HepG2 (cell line): ENCODE measurements at regions not wholly inside any gene's neighbourhood (a gene's known extent, or its start where the extent isn't known, plus 50 kb on each side); places are given as distances from the start of the nearest gene placed in this dataset.

Experiments
- ATAC-seq: fragments of 200-7000 bp; cut with Tn5 transposase; 3 replicates; pipeline ENCODE4 v1.9.1; 2020; ENCODE audit warnings: mild to moderate bottlenecking, moderate library complexity
- BruUV-seq: library from RNA; stranded (reverse); fragments of 400-500 nt; replicated peaks from 2 replicates; lab custom pipeline; 2021; lab: Mats Ljungman, UMichigan
- CTCF ChIA-PET: fragments of 300-600 bp; formaldehyde crosslinking; extraction: SDS; loops from one replicate; lab custom pipeline; 2021; ENCODE audit warnings: low total read pairs, inconsistent platforms, low intra/inter-chr PET ratio; lab: Yijun Ruan, JAX
- POLR2A ChIA-PET: fragments of 350-600 bp; sonication (Branson Sonifier 250); formaldehyde crosslinking; loops from one replicate; lab custom pipeline; 2020; ENCODE audit warnings: antibody characterized with exemption, inconsistent platforms; lab: Yijun Ruan, JAX
- DNase-seq: peaks from one replicate; pipeline ENCODE4 v3.0.0-alpha.2; 2015; ENCODE audit warnings: low spot score
- FAIRE-seq: peaks from 3 replicates; lab custom pipeline; 2011; peaks lifted over from hg19 to GRCh38; lab: Jason Lieb, UNC
- H2AFZ ChIP-seq: one replicate; pipeline ENCODE4 v1.6.1; 2011; ENCODE audit warnings: low read length, inconsistent platforms
- H3K27ac ChIP-seq: fragments of 300-600 bp; 3 replicates; pipeline ENCODE4 v1.8.0; 2011; ENCODE audit warnings: mixed run types, mild to moderate bottlenecking, mixed read lengths, low read length, inconsistent platforms; ENCODE audit not compliant: insufficient read depth; ENCODE audit errors: extremely low read length
- H3K27me3 ChIP-seq, 2 experiments: fragments of 200-600 bp in 1 of 2; 2 replicates in 1 of 2; 3 replicates in 1 of 2; pipeline versions ENCODE4 v1.6.0 to v1.8.0; 2011; ENCODE audit warnings: low read length in 2 of 2, mild to moderate bottlenecking in 2 of 2, moderate library complexity in 2 of 2, inconsistent platforms in 1 of 2; ENCODE audit not compliant: insufficient read depth in 2 of 2, control insufficient read depth in 1 of 2
- H3K36me3 ChIP-seq, 2 experiments: fragments of 200-600 bp in 1 of 2; replicated peaks in 1 of 2; 2 replicates in 1 of 2; 3 replicates in 1 of 2; pipeline versions ENCODE4 v1.5.1 to v1.8.0; 2011; ENCODE audit warnings: low read length in 2 of 2, inconsistent platforms in 1 of 2; ENCODE audit not compliant: insufficient read depth in 2 of 2, control insufficient read depth in 1 of 2
- H3K4me1 ChIP-seq: 2 replicates; pipeline ENCODE4 v1.5.1; 2012; ENCODE audit warnings: low read length, inconsistent platforms; ENCODE audit not compliant: insufficient read depth
- H3K4me2 ChIP-seq: 2 replicates; pipeline ENCODE4 v1.6.0; 2011; ENCODE audit warnings: low read depth, low read length, inconsistent platforms
- H3K4me3 ChIP-seq, 3 experiments: fragments of 200-600 bp in 1 of 3; sonication (generic), shearing (Covaris generic) in 1 of 3; replicated peaks in 1 of 3; 2 replicates each; pipeline ENCODE4 v1.5.1; 2011 to 2016; ENCODE audit warnings: low read length in 3 of 3, inconsistent platforms in 2 of 3, low read depth in 2 of 3, mild to moderate bottlenecking in 2 of 3, control low read depth in 1 of 3, mixed read lengths in 1 of 3; ENCODE audit not compliant: insufficient read depth in 1 of 3
- H3K79me2 ChIP-seq: one replicate; pipeline ENCODE4 v1.6.1; 2011; ENCODE audit warnings: low read length, inconsistent platforms; ENCODE audit not compliant: insufficient read depth
- H3K9ac ChIP-seq: 2 replicates; pipeline ENCODE4 v1.6.0; 2011; ENCODE audit warnings: mild to moderate bottlenecking, low read depth, low read length, inconsistent platforms; ENCODE audit not compliant: insufficient read depth
- H3K9me3 ChIP-seq: 2 replicates; pipeline ENCODE4 v1.5.1; 2012; ENCODE audit warnings: mild to moderate bottlenecking, low read length
- H4K20me1 ChIP-seq: 2 replicates; pipeline ENCODE4 v1.6.0; 2011; ENCODE audit warnings: inconsistent platforms, mild to moderate bottlenecking, low read length, moderate library complexity; ENCODE audit not compliant: insufficient read depth
- ARID3A ChIP-seq: IDR thresholded peaks from 2 replicates; pipeline ENCODE4 v1.6.1; 2012; ENCODE audit warnings: low read depth, low read length, improper control_type of control experiment
- BCL6 ChIP-seq: IDR thresholded peaks from 2 replicates; pipeline ENCODE4 v1.6.1; 2016; ENCODE audit warnings: missing genetic modification reagents, missing compliant biosample characterization
- IRF2 ChIP-seq: IDR thresholded peaks from 2 replicates; pipeline ENCODE4 v1.6.1; 2018; ENCODE audit warnings: missing genetic modification reagents, missing compliant biosample characterization
- NCOR1 ChIP-seq: fragments of 200-600 bp; sonication (generic); IDR thresholded peaks from 2 replicates; pipeline ENCODE4 v1.7.0; 2017; ENCODE audit warnings: antibody characterized with exemption, low read length, borderline replicate concordance
- PHF5A ChIP-seq: IDR thresholded peaks from one replicate; pipeline ENCODE4 v1.6.1; 2018; ENCODE audit warnings: low read depth, missing genetic modification reagents; ENCODE audit not compliant: unreplicated experiment
- SCMH1 ChIP-seq: sonication (generic); formaldehyde crosslinking; IDR thresholded peaks from 2 replicates; pipeline ENCODE4 v1.9.0; 2021; ENCODE audit warnings: missing genetic modification reagents, mild to moderate bottlenecking, borderline replicate concordance
- TFE3 ChIP-seq: IDR thresholded peaks from 2 replicates; pipeline ENCODE4 v1.6.1; 2016
- THAP9 ChIP-seq: sonication (generic); formaldehyde crosslinking; IDR thresholded peaks from 2 replicates; pipeline ENCODE4; 2020; ENCODE audit warnings: missing genetic modification reagents, mild to moderate bottlenecking, borderline replicate concordance
- ZBTB21 ChIP-seq: sonication (generic); formaldehyde crosslinking; IDR thresholded peaks from 2 replicates; pipeline ENCODE4 v1.4.0; 2020; ENCODE audit warnings: missing genetic modification reagents
- ZBTB46 ChIP-seq: sonication (generic); formaldehyde crosslinking; IDR thresholded peaks from 2 replicates; pipeline ENCODE4 v1.4.0; 2020; ENCODE audit warnings: mild to moderate bottlenecking, missing genetic modification reagents, borderline replicate concordance
- ZC3H13 ChIP-seq: sonication (generic); formaldehyde crosslinking; IDR thresholded peaks from 2 replicates; pipeline ENCODE4 v1.8.1; 2023; ENCODE audit warnings: mild to moderate bottlenecking, missing genetic modification reagents, moderate library complexity
- ZNF335 ChIP-seq: sonication (generic); formaldehyde crosslinking; IDR thresholded peaks from 2 replicates; pipeline ENCODE4 v1.4.0; 2020; ENCODE audit warnings: missing genetic modification reagents
- ZNF652 ChIP-seq: IDR thresholded peaks from 2 replicates; pipeline ENCODE4 v1.6.1; 2016; ENCODE audit warnings: low read depth, borderline replicate concordance
- ZNF678 ChIP-seq: sonication (generic); formaldehyde crosslinking; IDR thresholded peaks from 2 replicates; pipeline ENCODE4 v1.4.0; 2020; ENCODE audit warnings: mild to moderate bottlenecking, missing genetic modification reagents
- ZUFSP ChIP-seq: sonication (generic); formaldehyde crosslinking; IDR thresholded peaks from 2 replicates; pipeline ENCODE4 v1.9.0; 2021; ENCODE audit warnings: missing genetic modification reagents, mild to moderate bottlenecking, borderline replicate concordance
- WGBS: methylation state at CpG from one replicate; pipeline ENCODE4 v1.1.6; 2017; ENCODE audit warnings: low lambda C conversion rate; 5-methylcytosine and 5-hydroxymethylcytosine counted together
- in situ Hi-C: cut with HindIII; loops from 2 replicates; pipeline ENCODE4 v1.10.0; 2017; ENCODE audit warnings: low pct_unique_long_range_greater_than_20kb; ENCODE audit not compliant: extremely low pct_ligation_motif_present
- intact Hi-C: fragments of 100-400 bp; cut with micrococcal nuclease; formaldehyde crosslinking; loops from one replicate; pipeline ENCODE4 v1.10.0; 2022; ENCODE audit not compliant: unreplicated experiment

GRCh38 chr1:188372821-188373220 is 1544.1 kb downstream of the PLA2G4A start (continued):
- TF ChIP-seq ARID3A = no peak
- TF ChIP-seq BCL6 (CRISPR knock-in tag) = no peak
- TF ChIP-seq ZC3H13 (CRISPR knock-in tag) = no peak
- TF ChIP-seq THAP9 (CRISPR knock-in tag) = no peak

GRCh38 chr1:188382851-188383250 is 1554.1 kb downstream of the PLA2G4A start:
- WGBS = 14% methylated on average over 2 of the region's 2 CpGs
- H3K4me2 ChIP-seq = no peak overlapping the region
- in situ Hi-C loops = no loop called here
- intact Hi-C loops = no loop called here
- H3K36me3 ChIP-seq = no peaks in the 10 kb centered on the region
- H3K9me3 ChIP-seq = no peaks in the 10 kb centered on the region
- FAIRE-seq (no peak), ATAC-seq (no peak), DNase-seq (no peak)
- no peaks in the 10 kb centered on the region for H4K20me1 ChIP-seq
- no peaks in the 10 kb centered on the region for H3K79me2 ChIP-seq
- CTCF ChIA-PET = no interaction called here
- BruUV-seq = no TSS peak
- H2AFZ ChIP-seq = no peak overlapping the region
- H3K27ac ChIP-seq = no peak overlapping the region
- H3K4me3 ChIP-seq = no peak overlapping the region
- POLR2A ChIA-PET = no interaction called here
- TF ChIP-seq ZUFSP = no peak
- no peak for TF ChIP-seq PHF5A (CRISPR knock-in tag)
- TF ChIP-seq TFE3 (CRISPR knock-in tag) = no peak
- no peak for TF ChIP-seq ZBTB21
- no peak for TF ChIP-seq SCMH1 (CRISPR knock-in tag)
- no peak for TF ChIP-seq ZBTB46 (CRISPR knock-in tag)
- TF ChIP-seq NCOR1 = no peak
- no peak for TF ChIP-seq IRF2 (CRISPR knock-in tag)
- no peak for TF ChIP-seq ZNF335 (CRISPR knock-in tag)
- TF ChIP-seq ZNF678 (CRISPR knock-in tag) = no peak
- no peak for TF ChIP-seq ZNF652 (CRISPR knock-in tag)
- no peaks in the 10 kb centered on the region for H3K4me1 ChIP-seq
- no peak overlapping the region for H3K9ac ChIP-seq
- H3K27me3 ChIP-seq = no peaks in the 10 kb centered on the region
